ENCODE measurements at regions not wholly inside any gene's neighbourhood (a gene's known extent, or its start where the extent isn't known, plus 50 kb on each side); places are given as distances from the start of the nearest gene placed in this dataset.

DNA sequence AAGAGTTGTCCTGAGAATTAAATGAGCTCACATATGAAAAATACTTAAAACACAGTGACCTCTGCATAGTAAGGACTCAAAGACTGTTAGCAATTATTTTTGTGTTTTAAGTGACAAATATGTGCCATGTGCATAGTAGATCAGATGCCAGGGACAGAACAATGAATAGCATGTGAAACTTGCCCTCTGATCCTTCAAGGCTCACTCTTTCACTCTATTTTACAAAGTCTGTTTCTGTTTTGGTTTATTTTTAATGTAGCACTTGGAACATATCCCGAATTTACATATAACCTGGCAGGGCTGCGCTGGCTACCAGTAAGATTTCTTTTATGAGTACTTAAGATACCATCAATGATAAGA lies 135.5 kb upstream of the TNFAIP3 start:
- Histone ChIP-seq H3K27me3 (ENCODE audit: control insufficient read depth, insufficient read depth, low read length) (no peaks in the 10 kb centered on the region), H3K4me3 (ENCODE audit: low read length in 3 of 3) (no peak overlapping the region), H3K27ac (ENCODE audit: low read depth in 2 of 2, low read length in 2 of 2) (no peak overlapping the region), H3K9me3 (ENCODE audit: control insufficient read depth in 2 of 3, insufficient read depth in 1 of 3, low read length in 3 of 3) (no peaks in the 10 kb centered on the region), H3K36me3 (ENCODE audit: control insufficient read depth in 2 of 3, insufficient read depth in 3 of 3, low read length in 3 of 3) (no peaks in the 10 kb centered on the region), H3K4me1 (ENCODE audit: control insufficient read depth in 2 of 3, insufficient read depth in 2 of 3, low read depth in 1 of 3, low read length in 3 of 3) (no peaks in the 10 kb centered on the region), H3K9ac (ENCODE audit: low read length in 3 of 3) (no peak overlapping the region)
- FAIRE-seq (no peak), DNase-seq (no peak)
- intact Hi-C loops (cut with DNase I) = no loop called here
- no peak for TF ChIP-seq CTCF (IDR thresholded peaks at IDR 0.05; ENCODE audit: borderline replicate concordance, extremely low read depth, insufficient read depth)

- TF ChIP-seq CTCF (IDR thresholded peaks at IDR 0.05; ENCODE audit: borderline replicate concordance, extremely low read depth, insufficient read depth) = no peak
- H3K9me3 ChIP-seq (ENCODE audit: control insufficient read depth in 2 of 3, insufficient read depth in 1 of 3, low read length in 3 of 3) = no peaks in the 10 kb centered on the region
- H3K4me3 ChIP-seq (ENCODE audit: low read length in 3 of 3) = no peak overlapping the region
- DNase-seq (no peak), FAIRE-seq (no peak)
- H3K36me3 ChIP-seq (ENCODE audit: control insufficient read depth in 2 of 3, insufficient read depth in 3 of 3, low read length in 3 of 3) = no peaks in the 10 kb centered on the region
- no peak overlapping the region for H3K9ac ChIP-seq (ENCODE audit: low read length in 3 of 3)
- no peaks in the 10 kb centered on the region for H3K4me1 ChIP-seq (ENCODE audit: control insufficient read depth in 2 of 3, insufficient read depth in 2 of 3, low read depth in 1 of 3, low read length in 3 of 3)
- intact Hi-C loops (cut with DNase I) = no loop called here
- no peaks in the 10 kb centered on the region for H3K27me3 ChIP-seq (ENCODE audit: control insufficient read depth, insufficient read depth, low read length)
- H3K27ac ChIP-seq (ENCODE audit: low read depth in 2 of 2, low read length in 2 of 2) = no peak overlapping the region
Measured at GRCh38 chr6:137731960-137732616, 135.0 kb upstream of the TNFAIP3 start.

DNA sequence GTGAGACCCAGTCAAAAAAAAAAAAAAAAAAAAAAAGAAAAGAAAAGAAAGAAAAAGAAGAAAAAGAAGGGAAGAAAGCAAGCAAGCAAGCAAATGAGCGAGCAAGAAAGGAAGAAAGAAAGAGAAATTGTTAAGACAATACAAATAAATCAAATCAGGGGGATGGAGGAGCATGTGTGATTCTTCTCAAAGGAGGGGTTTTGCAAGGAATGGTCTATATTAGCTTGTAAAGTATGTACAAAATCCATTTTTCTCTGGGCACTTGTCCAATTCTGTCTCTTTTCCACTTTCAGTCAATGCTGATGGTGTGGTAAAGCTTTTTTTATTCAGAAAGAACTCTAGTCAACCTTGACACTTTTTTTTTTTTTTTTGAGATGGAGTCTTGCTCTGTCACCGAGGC lies 133.7 kb upstream of the TNFAIP3 start:
- FAIRE-seq (no peak), DNase-seq (no peak)
- Histone ChIP-seq H3K27me3 (ENCODE audit: control insufficient read depth, insufficient read depth, low read length) (no peaks in the 10 kb centered on the region), H3K27ac (ENCODE audit: low read depth in 2 of 2, low read length in 2 of 2) (no peak overlapping the region), H3K9me3 (ENCODE audit: control insufficient read depth in 2 of 3, insufficient read depth in 1 of 3, low read length in 3 of 3) (no peaks in the 10 kb centered on the region), H3K4me1 (ENCODE audit: control insufficient read depth in 2 of 3, insufficient read depth in 2 of 3, low read depth in 1 of 3, low read length in 3 of 3) (no peaks in the 10 kb centered on the region), H3K36me3 (ENCODE audit: control insufficient read depth in 2 of 3, insufficient read depth in 3 of 3, low read length in 3 of 3) (no peaks in the 10 kb centered on the region), H3K4me3 (ENCODE audit: low read length in 3 of 3) (no peak overlapping the region), H3K9ac (ENCODE audit: low read length in 3 of 3) (no peak overlapping the region)
- intact Hi-C loops (cut with DNase I) = no loop called here
- TF ChIP-seq CTCF (IDR thresholded peaks at IDR 0.05; ENCODE audit: borderline replicate concordance, extremely low read depth, insufficient read depth) = no peak
